ENCODE measurements at regions not wholly inside any gene's neighbourhood (a gene's known extent, or its start where the extent isn't known, plus 50 kb on each side); places are given as distances from the start of the nearest gene placed in this dataset.

DNA sequence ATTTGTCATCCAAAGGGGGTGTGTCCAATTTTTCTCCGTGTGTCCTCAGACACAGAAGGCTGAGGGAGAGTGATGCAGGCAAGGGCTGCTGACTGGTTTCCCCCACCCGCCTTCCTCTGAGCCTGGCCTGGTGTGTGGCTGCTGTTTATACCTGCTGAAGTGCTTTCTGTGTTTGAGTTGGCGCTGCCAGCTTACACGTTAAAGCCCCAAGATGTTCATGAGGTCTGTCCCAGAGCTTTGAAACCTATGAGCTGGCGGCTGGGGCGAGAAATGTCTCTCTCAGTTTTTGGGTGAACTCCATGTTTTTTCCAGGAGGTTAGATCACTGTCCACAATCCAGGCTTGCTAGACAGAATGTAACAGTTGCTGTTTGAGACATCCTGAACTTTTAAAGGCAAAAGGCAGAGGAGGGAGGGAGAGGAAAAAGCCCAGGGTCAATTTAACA, 69.0 kb upstream of the CCN2 start:
- ATAC-seq (replicated peaks) (no peak), DNase-seq (no peak)
- H3K4me1 Mint-ChIP-seq, result peaks cover 7 to 16% of the 10 kb centered on the region in 2 donors
- no peak overlapping the region for H3K4me3 Mint-ChIP-seq
- H3K9me3 Mint-ChIP-seq, result peaks cover 2 to 4% of the 10 kb centered on the region in 2 donors
- H3K27me3 Mint-ChIP-seq, result no peaks in the 10 kb centered on the region
- H3K27ac Mint-ChIP-seq, result no peak overlapping the region
- H3K36me3 Mint-ChIP-seq, result no peaks in the 10 kb centered on the region

DNA sequence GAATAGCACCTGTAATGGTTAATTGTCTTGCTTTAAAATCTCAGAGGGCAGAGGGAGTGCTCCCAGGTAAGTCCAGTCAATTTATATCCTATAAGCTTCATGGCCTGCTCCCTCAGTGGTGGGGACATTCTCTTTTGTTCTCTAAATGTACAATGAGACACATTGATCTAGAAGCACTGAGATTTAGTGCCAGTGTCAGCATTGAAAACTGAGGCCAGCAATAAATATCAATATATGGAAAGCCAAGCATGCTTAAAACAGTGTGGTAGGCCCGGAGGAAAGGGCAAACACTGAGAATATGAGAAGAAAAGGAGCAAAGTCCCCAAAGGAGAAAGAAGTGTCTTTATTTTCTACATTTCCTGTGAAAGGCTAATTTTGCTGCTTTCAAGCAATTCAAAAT, 68.4 kb upstream of the CCN2 start:
- Mint-ChIP-seq H3K4me1 (peaks cover 7 to 16% of the 10 kb centered on the region in 2 donors), H3K36me3 (no peaks in the 10 kb centered on the region), H3K27me3 (no peaks in the 10 kb centered on the region), H3K4me3 (no peak overlapping the region), H3K27ac (no peak overlapping the region), H3K9me3 (peaks cover 2 to 3% of the 10 kb centered on the region in 2 donors)
- DNase-seq (no peak), ATAC-seq (replicated peaks) (no peak)

DNA sequence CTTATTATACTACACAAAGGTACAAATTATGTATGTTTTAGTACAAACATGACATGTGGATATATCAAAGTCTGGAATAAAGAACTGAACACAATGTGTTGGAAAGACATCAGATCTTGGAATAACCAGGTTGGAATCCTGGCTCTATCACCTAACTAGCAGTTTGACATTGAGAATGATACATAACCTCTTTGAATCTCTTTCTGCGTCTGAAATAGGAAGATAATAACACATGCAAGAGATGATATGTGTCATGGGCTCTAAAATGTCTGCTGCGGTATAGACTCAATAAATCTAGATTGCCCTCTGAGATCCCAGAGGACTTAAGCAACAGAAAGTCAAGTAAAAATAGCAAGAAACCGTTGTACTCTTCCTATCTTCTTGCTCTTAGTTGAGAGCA, 66.8 kb upstream of the CCN2 start:
- Mint-ChIP-seq H3K27ac (no peak overlapping the region), H3K27me3 (no peaks in the 10 kb centered on the region), H3K9me3 (no peaks in the 10 kb centered on the region), H3K36me3 (no peaks in the 10 kb centered on the region), H3K4me1 (peaks cover 9 to 16% of the 10 kb centered on the region in 2 donors), H3K4me3 (no peak overlapping the region)
- DNase-seq (no peak), ATAC-seq (replicated peaks) (no peak)

DNA sequence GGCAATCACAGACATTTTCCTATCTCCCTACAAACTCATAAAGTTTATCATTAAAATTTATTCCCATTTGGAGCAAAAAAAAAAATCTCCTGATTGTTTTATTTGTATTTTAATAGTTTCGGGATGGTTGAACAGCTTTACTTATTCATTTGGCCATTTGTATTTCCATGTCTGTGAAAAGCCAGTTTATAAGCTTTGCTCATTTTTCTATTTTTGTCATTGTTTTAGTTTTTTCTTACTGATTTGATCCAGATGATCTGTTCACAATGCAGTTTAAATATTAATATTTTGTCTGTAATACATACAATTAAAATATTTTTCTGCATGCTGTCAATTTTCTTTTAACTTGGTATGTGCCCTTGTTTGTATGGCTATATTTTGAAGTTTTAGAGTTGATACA, 65.2 kb upstream of the CCN2 start:
- no peaks in the 10 kb centered on the region for H3K36me3 Mint-ChIP-seq
- no peak overlapping the region for H3K27ac Mint-ChIP-seq
- H3K27me3 Mint-ChIP-seq, result no peaks in the 10 kb centered on the region
- peaks cover 9 to 16% of the 10 kb centered on the region in 2 donors for H3K4me1 Mint-ChIP-seq
- H3K4me3 Mint-ChIP-seq, result no peak overlapping the region
- ATAC-seq (replicated peaks) (no peak), DNase-seq (no peak)
- no peaks in the 10 kb centered on the region for H3K9me3 Mint-ChIP-seq

DNA sequence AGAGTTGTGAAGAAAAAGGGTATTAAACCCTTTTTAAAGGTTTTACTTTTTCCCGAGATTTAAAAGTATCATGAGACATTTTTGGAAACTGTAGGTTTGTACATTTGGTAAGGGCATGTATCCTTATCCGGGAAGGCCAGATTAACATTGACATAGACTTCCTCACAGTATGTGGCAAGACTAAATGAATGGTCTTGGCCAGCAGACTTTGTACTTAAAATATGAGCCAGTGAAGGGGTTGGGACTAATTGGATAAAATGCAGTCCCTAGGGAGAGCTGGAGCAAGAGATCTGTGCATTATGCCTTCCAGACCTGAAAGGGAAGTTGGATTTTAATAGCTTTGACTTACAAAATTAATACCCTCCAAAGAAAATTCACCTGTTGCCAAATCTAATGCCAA, 60.4 kb upstream of the CCN2 start:
- no peaks in the 10 kb centered on the region for H3K9me3 Mint-ChIP-seq
- DNase-seq, result no peak
- H3K27me3 Mint-ChIP-seq, result no peaks in the 10 kb centered on the region
- H3K4me1 Mint-ChIP-seq, result peaks cover 0 to 2% of the 10 kb centered on the region in 2 donors
- no peak for ATAC-seq (replicated peaks)
- H3K4me3 Mint-ChIP-seq, result no peak overlapping the region
- no peak overlapping the region for H3K27ac Mint-ChIP-seq
- H3K36me3 Mint-ChIP-seq, result no peaks in the 10 kb centered on the region

DNA sequence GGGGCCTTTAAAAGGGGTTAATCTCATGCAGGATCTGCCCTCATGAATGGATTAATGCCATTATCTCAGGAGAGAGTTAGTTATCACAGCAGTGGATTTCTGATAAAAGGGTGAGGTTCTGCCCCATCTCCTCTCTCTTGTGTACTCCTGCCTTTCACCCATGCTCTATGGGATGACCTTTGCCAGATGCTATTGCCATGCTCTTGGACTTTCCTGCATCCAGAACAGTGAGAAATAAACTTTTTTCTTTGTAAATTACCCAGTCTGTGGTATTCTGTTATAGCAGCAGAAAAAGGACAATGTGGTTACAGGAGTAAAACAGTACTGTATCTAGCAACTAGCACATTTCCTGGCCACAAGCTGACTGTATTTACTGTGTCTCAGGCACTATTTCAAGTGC, 58.0 kb upstream of the CCN2 start:
- Mint-ChIP-seq H3K27ac (no peak overlapping the region), H3K27me3 (no peaks in the 10 kb centered on the region), H3K4me1 (peaks cover 7 to 12% of the 10 kb centered on the region in 2 donors), H3K4me3 (no peak overlapping the region), H3K36me3 (peaks cover 0 to 4% of the 10 kb centered on the region in 2 donors), H3K9me3 (peaks cover 6 to 9% of the 10 kb centered on the region in 2 donors)
- ATAC-seq (replicated peaks), result no peak
- no peak for DNase-seq

DNA sequence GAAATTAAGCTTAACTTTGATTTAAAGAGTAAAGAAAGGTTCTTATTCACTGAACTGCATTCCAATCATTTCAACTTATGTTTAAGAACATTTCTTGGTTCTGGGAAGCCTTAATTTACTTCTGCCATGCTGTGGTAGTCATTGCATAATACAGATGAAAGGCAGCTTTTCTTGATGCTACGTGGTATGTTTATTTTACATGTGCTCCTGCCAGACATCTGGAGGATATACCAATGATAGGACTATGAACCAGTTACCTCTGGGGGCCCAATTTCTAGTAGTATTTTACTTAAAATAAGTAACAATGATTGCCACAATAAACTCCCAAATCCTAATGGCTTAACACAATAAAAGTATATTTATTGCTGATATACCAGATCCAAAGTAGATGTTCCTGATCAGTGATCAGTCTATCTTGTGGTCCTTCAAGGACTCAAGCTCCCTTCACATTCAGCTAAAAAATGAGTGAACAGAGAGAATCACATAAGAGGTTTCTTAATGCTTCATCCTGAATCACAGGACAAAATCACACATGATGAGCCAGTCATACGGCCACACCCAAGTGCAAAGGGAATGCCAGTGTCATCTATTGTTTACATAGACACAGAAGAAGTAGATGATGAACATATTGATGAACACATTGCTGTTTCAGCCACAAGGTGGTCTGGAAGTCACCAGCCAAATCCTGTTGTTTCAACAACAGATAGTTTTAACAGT, 56.5 kb upstream of the CCN2 start:
- Mint-ChIP-seq H3K4me3 (no peak overlapping the region), H3K4me1 (peaks cover 5 to 16% of the 10 kb centered on the region in 2 donors), H3K36me3 (peaks cover 7 to 10% of the 10 kb centered on the region in 2 donors), H3K9me3 (peaks cover 10 to 12% of the 10 kb centered on the region in 2 donors), H3K27ac (no peak overlapping the region), H3K27me3 (no peaks in the 10 kb centered on the region)
- no peak for ATAC-seq (replicated peaks)
- DNase-seq, result no peak

DNA sequence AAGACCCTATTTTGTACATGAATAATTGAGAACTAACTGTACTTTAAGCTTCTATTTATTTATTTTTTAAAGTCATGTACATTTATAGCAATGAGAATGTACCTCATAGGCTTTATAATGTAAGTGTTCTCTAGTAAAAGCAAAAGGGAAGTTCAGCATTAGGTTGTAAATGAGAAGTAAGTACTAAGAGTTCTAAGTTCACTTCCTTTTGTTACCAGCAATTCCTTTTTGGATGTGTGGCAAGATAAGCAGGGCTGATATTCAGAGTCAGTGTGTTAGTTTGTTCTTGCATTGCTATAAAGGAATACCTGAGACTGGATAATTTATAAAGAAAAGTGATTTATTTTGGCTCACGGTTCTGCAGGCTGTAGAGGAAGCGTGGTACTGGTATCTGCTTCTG, 54.0 kb upstream of the CCN2 start:
- peaks cover 5 to 25% of the 10 kb centered on the region in 2 donors for H3K4me1 Mint-ChIP-seq
- ATAC-seq (replicated peaks), result peak; percentile 29 to 49
- peaks cover 10 to 15% of the 10 kb centered on the region in 2 donors for H3K9me3 Mint-ChIP-seq
- no peak overlapping the region for H3K27ac Mint-ChIP-seq
- no peak for DNase-seq
- H3K27me3 Mint-ChIP-seq, result no peaks in the 10 kb centered on the region
- H3K36me3 Mint-ChIP-seq, result peaks cover 10 to 14% of the 10 kb centered on the region in 2 donors
- no peak overlapping the region for H3K4me3 Mint-ChIP-seq

DNA sequence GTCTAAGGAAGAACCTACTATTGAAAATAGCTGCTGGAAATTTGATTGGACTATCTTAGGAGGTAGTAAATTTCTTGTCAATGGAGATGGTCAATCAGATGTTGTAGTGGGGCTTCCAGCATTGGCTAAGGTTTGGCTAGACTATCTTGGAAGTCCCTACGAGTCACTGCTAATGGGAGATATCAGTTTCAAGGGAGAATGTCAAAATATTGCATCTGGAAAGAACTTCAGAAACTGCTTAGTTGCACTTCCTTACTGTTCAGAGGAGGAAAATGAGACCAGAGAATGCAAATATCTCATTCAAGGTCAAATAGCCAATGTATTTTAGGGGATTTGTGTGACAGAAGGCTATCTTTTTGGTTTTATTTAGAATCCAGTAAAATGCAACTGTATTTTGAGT, 53.5 kb upstream of the CCN2 start:
- DNase-seq, result no peak
- Mint-ChIP-seq H3K27me3 (no peaks in the 10 kb centered on the region), H3K9me3 (peaks cover 10 to 15% of the 10 kb centered on the region in 2 donors), H3K4me3 (no peak overlapping the region), H3K36me3 (peaks cover 10 to 14% of the 10 kb centered on the region in 2 donors), H3K27ac (no peak overlapping the region), H3K4me1 (peaks cover 5 to 30% of the 10 kb centered on the region in 2 donors)
- ATAC-seq (replicated peaks), result peak in 1 of 2 donors; percentile 21

DNA sequence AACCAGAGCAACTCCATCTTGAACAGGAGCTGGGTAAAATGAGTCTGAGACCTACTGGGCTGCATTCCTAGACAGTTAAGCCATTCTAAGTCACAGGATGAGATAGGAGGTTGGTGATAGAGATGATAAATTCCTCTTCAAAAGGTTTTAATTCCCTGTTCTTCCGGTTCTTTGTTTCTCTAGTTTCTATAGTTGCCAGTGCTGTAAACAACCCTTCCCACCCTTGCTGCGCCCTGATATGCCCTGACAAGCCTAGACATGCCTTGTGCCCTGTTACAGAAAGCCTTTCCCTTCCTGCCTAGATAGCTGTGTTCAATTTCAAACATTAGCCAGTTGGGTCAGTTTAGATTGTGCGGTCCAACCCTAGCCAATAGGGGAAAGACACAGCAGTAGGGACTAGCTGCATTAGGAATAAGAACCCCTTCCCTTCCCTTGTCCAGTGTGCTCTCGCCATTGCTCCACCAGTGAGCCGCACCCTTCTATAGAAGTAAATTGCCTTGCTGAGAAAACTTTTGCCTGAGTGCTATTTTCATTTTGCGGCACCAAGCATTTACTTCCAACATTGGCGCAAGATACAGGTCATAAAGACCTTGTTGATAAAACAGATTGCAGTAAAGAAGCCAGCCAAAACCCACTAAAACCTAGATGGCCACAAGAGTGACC, 52.5 kb upstream of the CCN2 start:
- H3K4me1 Mint-ChIP-seq, result peaks cover 9 to 40% of the 10 kb centered on the region in 2 donors
- no peak overlapping the region for H3K27ac Mint-ChIP-seq
- ATAC-seq (replicated peaks) (no peak), DNase-seq (no peak)
- no peaks in the 10 kb centered on the region for H3K27me3 Mint-ChIP-seq
- peaks cover 10 to 15% of the 10 kb centered on the region in 2 donors for H3K9me3 Mint-ChIP-seq
- peaks cover 10 to 14% of the 10 kb centered on the region in 2 donors for H3K36me3 Mint-ChIP-seq
- no peak overlapping the region for H3K4me3 Mint-ChIP-seq
